ENCODE measurements at regions not wholly inside any gene's neighbourhood (a gene's known extent, or its start where the extent isn't known, plus 50 kb on each side); places are given as distances from the start of the nearest gene placed in this dataset.
"Not testable (repeated sequence)": the region's sequence is repeated elsewhere in the genome, so short reads cannot be mapped to it uniquely, and the experiment has no call there.

- DNase-seq (ENCODE audit: low spot score): no peak
- Histone ChIP-seq H3K4me3 (no peak overlapping the region), H3K27ac (no peak overlapping the region)
- TF ChIP-seq CTCF (IDR thresholded peaks at IDR 0.05): no peak
These were observed 271.1 kb downstream of the TRIM36 start for GRCh38 chr5:114898602-114899001.

DNA sequence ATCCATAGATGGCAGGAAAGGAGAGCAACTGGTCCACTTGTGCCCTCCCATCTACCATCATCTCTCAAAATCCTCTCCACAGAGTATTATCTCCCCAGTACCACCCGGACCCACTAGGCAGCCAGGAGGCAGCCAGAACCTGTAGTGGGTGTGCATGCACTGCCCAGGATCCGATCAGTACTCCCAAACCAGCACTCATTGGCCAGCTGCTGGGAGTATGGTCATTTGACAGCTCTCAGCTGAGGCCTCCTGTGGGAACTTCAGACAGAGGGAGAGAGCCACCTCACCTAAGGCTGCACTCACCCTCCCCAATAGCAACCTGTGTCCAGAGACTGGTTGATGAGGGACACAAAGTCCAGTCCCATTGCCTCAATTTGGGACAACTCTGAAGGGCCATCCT, 286.0 kb downstream of the TRIM36 start:
- Histone ChIP-seq H3K4me3 (no peak overlapping the region), H3K27ac (no peak overlapping the region)
- TF ChIP-seq CTCF (IDR thresholded peaks at IDR 0.05): no peak
- DNase-seq (ENCODE audit: low spot score): no peak

GRCh38 chr5:114859438-114859735, 310.3 kb downstream of the TRIM36 start:
- no peak for DNase-seq (ENCODE audit: low spot score)
- Histone ChIP-seq H3K27ac (no peak overlapping the region), H3K4me3 (no peak overlapping the region)
- no peak for TF ChIP-seq CTCF (IDR thresholded peaks at IDR 0.05)

DNA sequence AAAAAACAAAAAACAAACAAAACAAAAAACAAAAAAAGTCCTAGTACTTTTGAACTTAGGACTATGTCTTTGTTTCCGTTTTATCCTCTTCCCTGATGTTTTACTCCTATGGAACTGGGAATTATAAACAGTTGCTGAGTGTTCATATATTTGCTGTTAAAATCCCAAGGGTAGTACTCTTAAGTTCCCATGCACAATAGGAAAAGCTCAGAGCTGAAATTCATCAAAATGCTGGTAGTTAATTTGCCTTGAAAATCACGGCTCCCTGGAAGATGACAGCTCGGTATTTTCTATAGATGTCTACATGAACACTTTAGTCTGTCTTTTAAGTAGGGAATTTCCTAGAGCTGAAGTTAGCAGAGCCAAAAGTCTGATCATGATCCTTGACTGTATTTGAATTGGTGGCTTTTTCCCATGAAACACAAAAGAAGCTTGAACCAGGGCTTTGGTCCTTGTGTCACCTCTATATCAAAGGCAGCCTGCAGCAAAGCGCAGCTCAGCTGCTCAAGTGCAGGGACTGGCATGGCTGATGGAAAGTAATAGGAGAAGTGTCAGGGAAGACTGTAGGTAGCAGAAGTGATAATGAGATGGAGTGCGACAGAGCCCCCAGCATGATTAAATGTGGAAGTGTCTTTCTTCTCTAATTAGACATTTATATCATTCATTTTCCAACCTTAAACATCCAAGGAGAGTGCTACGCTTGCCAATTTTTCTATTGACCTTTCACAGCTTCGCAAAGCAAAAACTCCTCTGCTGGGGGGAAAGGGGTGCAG, 310.9 kb downstream of the TRIM36 start:
- no peak overlapping the region for H3K27ac ChIP-seq
- no peak for TF ChIP-seq CTCF (IDR thresholded peaks at IDR 0.05)
- no peak for DNase-seq (ENCODE audit: low spot score)
- no peak overlapping the region for H3K4me3 ChIP-seq

GRCh38 chr5:114857941-114858551, 311.7 kb downstream of the TRIM36 start:
- no peak for DNase-seq (ENCODE audit: low spot score)
- no peak overlapping the region for H3K4me3 ChIP-seq
- no peak for TF ChIP-seq CTCF (IDR thresholded peaks at IDR 0.05)
- H3K27ac ChIP-seq: no peak overlapping the region

DNA sequence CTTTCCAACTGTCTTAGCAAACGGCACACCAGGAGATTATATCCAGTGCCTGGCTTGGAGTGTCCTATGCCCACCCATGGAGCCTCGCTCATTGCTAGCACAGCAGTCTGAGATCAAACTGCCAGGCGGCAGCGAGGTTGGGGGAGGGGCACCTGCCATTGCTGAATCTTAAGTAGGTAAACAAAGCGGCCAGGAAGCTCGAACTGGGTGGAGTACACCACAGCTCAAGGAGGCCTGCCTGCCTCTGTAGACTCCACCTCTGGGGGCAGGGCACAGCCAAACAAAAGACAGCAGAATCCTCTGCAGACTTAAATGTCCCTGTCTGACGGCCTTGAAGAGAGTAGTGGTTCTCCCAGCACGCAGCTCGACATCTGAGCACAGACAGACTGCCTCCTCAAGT, 325.0 kb downstream of the TRIM36 start:
- not testable (repeated sequence) for H3K4me3 ChIP-seq; DNase-seq (ENCODE audit: low spot score); H3K27ac ChIP-seq

DNA sequence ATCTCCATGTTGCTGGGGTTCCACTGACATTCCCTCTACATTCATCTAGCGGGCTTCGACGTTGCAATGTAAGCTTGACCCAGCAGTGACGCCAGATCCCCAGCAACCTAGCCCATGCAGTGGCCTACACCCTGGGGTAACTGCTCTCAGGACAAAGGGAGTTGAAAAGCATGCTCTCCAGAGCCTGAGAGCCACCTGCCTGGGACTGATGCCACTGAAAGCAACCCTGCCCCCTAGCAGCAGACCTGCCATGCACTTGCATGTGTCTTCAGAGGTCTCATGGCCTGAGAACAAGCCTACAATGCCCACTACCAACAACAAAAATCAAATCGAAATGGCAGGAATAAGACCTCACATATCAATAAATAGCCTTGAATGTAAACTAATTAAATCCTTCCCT, 330.3 kb downstream of the TRIM36 start:
- H3K4me3 ChIP-seq: no peak overlapping the region
- no peak overlapping the region for H3K27ac ChIP-seq
- TF ChIP-seq CTCF (IDR thresholded peaks at IDR 0.05): no peak
- DNase-seq (ENCODE audit: low spot score): no peak

Measured in coronary artery (tissue), 2 donors.